Nephron (organoid): ENCODE measurements at regions not wholly inside any gene's neighbourhood (a gene's known extent, or its start where the extent isn't known, plus 50 kb on each side); places are given as distances from the start of the nearest gene placed in this dataset.

Experiments used
- H3K27ac Mint-ChIP-seq, 3 experiments: 2 replicates each; pipeline ENCODE4 v1.8.0; 2020; ENCODE audit warnings: mixed read lengths in 3 of 3, mild to moderate bottlenecking in 2 of 3, moderate library complexity in 1 of 3
- H3K27me3 Mint-ChIP-seq: 2 replicates; pipeline ENCODE4 v1.8.0; 2021; ENCODE audit warnings: low read depth, mild to moderate bottlenecking, moderate library complexity, mixed read lengths
- H3K36me3 Mint-ChIP-seq: 2 replicates; pipeline ENCODE4 v1.8.0; 2020; ENCODE audit warnings: low read depth, mixed read lengths
- H3K4me1 Mint-ChIP-seq: 2 replicates; pipeline ENCODE4 v1.8.0; 2020; ENCODE audit warnings: mixed read lengths
- H3K4me3 Mint-ChIP-seq, 3 experiments: 2 replicates each; pipeline ENCODE4 v1.8.0; 2020; ENCODE audit warnings: mild to moderate bottlenecking in 3 of 3, mixed read lengths in 3 of 3, moderate library complexity in 2 of 3
- H3K9me3 Mint-ChIP-seq: 2 replicates; pipeline ENCODE4 v1.8.0; 2020; ENCODE audit warnings: mixed read lengths
- TF ChIP-seq, protein P1 (sequence below), 3 experiments: fragments of 200-600 bp; sonication (generic); IDR thresholded peaks; one replicate each; pipeline ENCODE4 v1.5.0; 2021; ENCODE audit warnings: antibody characterized with exemption in 3 of 3; ENCODE audit not compliant: unreplicated experiment in 3 of 3

GRCh38 chr7:88700725-88701124, 58.8 kb upstream of the ZNF804B start:
- Mint-ChIP-seq H3K27me3 (no peaks in the 10 kb centered on the region), H3K36me3 (no peaks in the 10 kb centered on the region), H3K27ac (no peak overlapping the region), H3K4me1 (no peaks in the 10 kb centered on the region), H3K9me3 (no peaks in the 10 kb centered on the region), H3K4me3 (no peak overlapping the region)
- TF ChIP-seq, protein P1, sequence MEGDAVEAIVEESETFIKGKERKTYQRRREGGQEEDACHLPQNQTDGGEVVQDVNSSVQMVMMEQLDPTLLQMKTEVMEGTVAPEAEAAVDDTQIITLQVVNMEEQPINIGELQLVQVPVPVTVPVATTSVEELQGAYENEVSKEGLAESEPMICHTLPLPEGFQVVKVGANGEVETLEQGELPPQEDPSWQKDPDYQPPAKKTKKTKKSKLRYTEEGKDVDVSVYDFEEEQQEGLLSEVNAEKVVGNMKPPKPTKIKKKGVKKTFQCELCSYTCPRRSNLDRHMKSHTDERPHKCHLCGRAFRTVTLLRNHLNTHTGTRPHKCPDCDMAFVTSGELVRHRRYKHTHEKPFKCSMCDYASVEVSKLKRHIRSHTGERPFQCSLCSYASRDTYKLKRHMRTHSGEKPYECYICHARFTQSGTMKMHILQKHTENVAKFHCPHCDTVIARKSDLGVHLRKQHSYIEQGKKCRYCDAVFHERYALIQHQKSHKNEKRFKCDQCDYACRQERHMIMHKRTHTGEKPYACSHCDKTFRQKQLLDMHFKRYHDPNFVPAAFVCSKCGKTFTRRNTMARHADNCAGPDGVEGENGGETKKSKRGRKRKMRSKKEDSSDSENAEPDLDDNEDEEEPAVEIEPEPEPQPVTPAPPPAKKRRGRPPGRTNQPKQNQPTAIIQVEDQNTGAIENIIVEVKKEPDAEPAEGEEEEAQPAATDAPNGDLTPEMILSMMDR (IDR thresholded peaks at IDR 0.05; ENCODE audit: unreplicated experiment in 3 of 3), result no peak

- H3K27ac Mint-ChIP-seq, result no peak overlapping the region
- no peaks in the 10 kb centered on the region for H3K9me3 Mint-ChIP-seq
- H3K36me3 Mint-ChIP-seq, result no peaks in the 10 kb centered on the region
- H3K4me1 Mint-ChIP-seq, result no peaks in the 10 kb centered on the region
- no peak overlapping the region for H3K4me3 Mint-ChIP-seq
- TF ChIP-seq, protein P1 (IDR thresholded peaks at IDR 0.05; ENCODE audit: unreplicated experiment in 3 of 3), result no peak
- no peaks in the 10 kb centered on the region for H3K27me3 Mint-ChIP-seq
These were observed 65.3 kb upstream of the ZNF804B start for GRCh38 chr7:88694207-88694606.

DNA sequence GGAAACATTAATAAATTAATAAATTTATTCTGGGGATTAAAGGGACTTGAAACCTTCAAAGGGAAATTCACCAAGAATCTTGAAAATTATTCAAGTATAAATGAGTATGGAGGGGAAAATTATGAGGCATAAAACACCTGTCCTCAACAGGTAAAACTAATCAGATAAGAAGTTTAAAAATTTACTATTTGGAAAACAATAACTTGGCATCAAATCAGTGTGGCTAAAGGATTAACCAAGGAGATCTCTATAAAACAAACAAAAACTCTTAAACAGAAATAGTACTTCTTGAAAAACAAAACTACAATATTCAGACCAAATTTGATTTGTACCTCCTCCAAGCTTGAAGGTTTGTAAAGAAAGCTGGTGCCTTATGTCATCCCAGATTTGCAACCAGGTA, 66.4 kb upstream of the ZNF804B start:
- TF ChIP-seq, protein P1 (IDR thresholded peaks at IDR 0.05; ENCODE audit: unreplicated experiment in 3 of 3), result no peak
- H3K27ac Mint-ChIP-seq, result no peak overlapping the region
- no peaks in the 10 kb centered on the region for H3K9me3 Mint-ChIP-seq

GRCh38 chr7:88692493-88692892, 67.0 kb upstream of the ZNF804B start:
- Mint-ChIP-seq H3K27me3 (no peaks in the 10 kb centered on the region), H3K4me3 (no peak overlapping the region), H3K36me3 (no peaks in the 10 kb centered on the region), H3K4me1 (no peaks in the 10 kb centered on the region), H3K9me3 (no peaks in the 10 kb centered on the region), H3K27ac (no peak overlapping the region)
- TF ChIP-seq, protein P1 (IDR thresholded peaks at IDR 0.05; ENCODE audit: unreplicated experiment in 3 of 3), result no peak

More for the DNA sequence above, 66.4 kb upstream of the ZNF804B start:
- H3K27me3 Mint-ChIP-seq, result no peaks in the 10 kb centered on the region
- H3K36me3 Mint-ChIP-seq, result no peaks in the 10 kb centered on the region
- H3K4me1 Mint-ChIP-seq, result no peaks in the 10 kb centered on the region
- no peak overlapping the region for H3K4me3 Mint-ChIP-seq

DNA sequence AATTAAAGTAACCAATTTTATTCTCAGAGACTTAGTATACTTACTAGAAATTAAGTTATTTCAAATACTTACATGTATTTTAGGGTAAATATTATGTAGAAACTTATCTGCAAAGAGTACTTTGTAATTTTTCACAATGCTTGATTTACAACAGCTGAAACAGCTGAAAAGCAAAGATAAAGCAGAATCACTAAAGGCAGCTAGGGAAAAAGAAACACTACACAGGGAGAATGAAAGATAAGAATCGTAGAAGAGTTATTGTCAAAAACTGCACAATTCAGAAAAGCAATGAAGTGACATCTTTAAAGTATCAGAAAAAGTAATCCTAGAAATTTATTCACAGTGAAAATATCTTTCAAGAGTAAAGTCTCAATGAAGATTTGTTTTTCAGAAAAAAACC, 69.7 kb upstream of the ZNF804B start:
- TF ChIP-seq, protein P1 (IDR thresholded peaks at IDR 0.05; ENCODE audit: unreplicated experiment in 3 of 3), result no peak
- Mint-ChIP-seq H3K4me1 (no peaks in the 10 kb centered on the region), H3K27ac (no peak overlapping the region), H3K4me3 (no peak overlapping the region), H3K36me3 (no peaks in the 10 kb centered on the region), H3K27me3 (no peaks in the 10 kb centered on the region), H3K9me3 (no peaks in the 10 kb centered on the region)

GRCh38 chr7:88688222-88688621, 71.3 kb upstream of the ZNF804B start:
- Mint-ChIP-seq H3K27me3 (no peaks in the 10 kb centered on the region), H3K27ac (no peak overlapping the region), H3K4me3 (no peak overlapping the region), H3K4me1 (no peaks in the 10 kb centered on the region), H3K9me3 (no peaks in the 10 kb centered on the region), H3K36me3 (no peaks in the 10 kb centered on the region)
- TF ChIP-seq, protein P1 (IDR thresholded peaks at IDR 0.05; ENCODE audit: unreplicated experiment in 3 of 3), result no peak
